ENCODE measurements at regions not wholly inside any gene's neighbourhood (a gene's known extent, or its start where the extent isn't known, plus 50 kb on each side); places are given as distances from the start of the nearest gene placed in this dataset.
"Not testable (repeated sequence)": the region's sequence is repeated elsewhere in the genome, so short reads cannot be mapped to it uniquely, and the experiment has no call there.

GRCh38 chr10:108600511-108600910 is 1322.8 kb downstream of the XPNPEP1 start:
- dilution Hi-C loops (cut with HindIII; ENCODE audit: low sequenced_read_pairs, unreplicated experiment); H3K9me1 ChIP-seq (ENCODE audit: insufficient read depth, low read length); H2BK20ac ChIP-seq (ENCODE audit: low read depth, low read length); H4K91ac ChIP-seq (ENCODE audit: insufficient read depth, low read depth, low read length); H3K79me1 ChIP-seq (ENCODE audit: low read depth in 1 of 2, low read length in 2 of 2); H3K9ac ChIP-seq (ENCODE audit: low read depth, low read length); H3K27ac ChIP-seq (ENCODE audit: insufficient read depth, low read length); H3K18ac ChIP-seq (ENCODE audit: low read depth, low read length); H3K27me3 ChIP-seq (ENCODE audit: control insufficient read depth, insufficient read depth, low read length); H4K8ac ChIP-seq (ENCODE audit: low read depth in 2 of 2, low read length in 2 of 2); H2AK9ac ChIP-seq (replicated peaks; ENCODE audit: low read depth, low read length, poor library complexity); H3K9me3 ChIP-seq (ENCODE audit: control insufficient read depth, insufficient read depth, low read length); H3K4me3 ChIP-seq (ENCODE audit: insufficient read depth, low read depth, low read length); H3K23ac ChIP-seq (ENCODE audit: low read depth, low read length); H2AK5ac ChIP-seq (ENCODE audit: low read depth, low read length); H2BK15ac ChIP-seq (ENCODE audit: low read depth, low read length); H2BK5ac ChIP-seq (ENCODE audit: low read depth, low read length, poor library complexity, severe bottlenecking); intact Hi-C loops (cut with micrococcal nuclease); H4K20me1 ChIP-seq (ENCODE audit: insufficient read depth, low read length); H2BK120ac ChIP-seq (ENCODE audit: low read depth, low read length); BruUV-seq (replicated peaks); H3K56ac ChIP-seq (ENCODE audit: extremely low read depth, insufficient read depth, low read length); H3K4me1 ChIP-seq (ENCODE audit: control insufficient read depth, insufficient read depth, low read length); H3K14ac ChIP-seq (replicated peaks; ENCODE audit: low read depth, low read length); H3K36me3 ChIP-seq (ENCODE audit: control insufficient read depth, insufficient read depth, low read length); H4K5ac ChIP-seq (ENCODE audit: low read depth, low read length); H2AFZ ChIP-seq (replicated peaks; ENCODE audit: low read length, poor library complexity); H3K4me2 ChIP-seq (ENCODE audit: low read depth, low read length); in situ Hi-C loops (cut with MboI; ENCODE audit: low sequenced_read_pairs); POLR2A ChIA-PET (ENCODE audit: unreplicated experiment); ATAC-seq (ENCODE audit: low read depth); H3K4ac ChIP-seq (ENCODE audit: low read depth, low read length); DNase-seq; CTCF ChIA-PET: not testable (repeated sequence)
- no CpG with 5 or more reads among the region's 4 CpGs for WGBS, 2 experiments (ENCODE audit: extremely low coverage in 2 of 2, insufficient read length in 1 of 2)

- ATAC-seq (ENCODE audit: low read depth); intact Hi-C loops (cut with micrococcal nuclease); H2BK5ac ChIP-seq (ENCODE audit: low read depth, low read length, poor library complexity, severe bottlenecking); H3K36me3 ChIP-seq (ENCODE audit: control insufficient read depth, insufficient read depth, low read length); POLR2A ChIA-PET (ENCODE audit: unreplicated experiment); H3K23ac ChIP-seq (ENCODE audit: low read depth, low read length); CTCF ChIA-PET; H2AK9ac ChIP-seq (replicated peaks; ENCODE audit: low read depth, low read length, poor library complexity); H3K14ac ChIP-seq (replicated peaks; ENCODE audit: low read depth, low read length); H3K9me1 ChIP-seq (ENCODE audit: insufficient read depth, low read length); H4K8ac ChIP-seq (ENCODE audit: low read depth in 2 of 2, low read length in 2 of 2); H3K4me2 ChIP-seq (ENCODE audit: low read depth, low read length); dilution Hi-C loops (cut with HindIII; ENCODE audit: low sequenced_read_pairs, unreplicated experiment); H3K4me3 ChIP-seq (ENCODE audit: insufficient read depth, low read depth, low read length); H2BK15ac ChIP-seq (ENCODE audit: low read depth, low read length); H3K27me3 ChIP-seq (ENCODE audit: control insufficient read depth, insufficient read depth, low read length); H3K27ac ChIP-seq (ENCODE audit: insufficient read depth, low read length); H3K56ac ChIP-seq (ENCODE audit: extremely low read depth, insufficient read depth, low read length); H3K79me1 ChIP-seq (ENCODE audit: low read depth in 1 of 2, low read length in 2 of 2); H2AFZ ChIP-seq (replicated peaks; ENCODE audit: low read length, poor library complexity); H3K18ac ChIP-seq (ENCODE audit: low read depth, low read length); H2BK120ac ChIP-seq (ENCODE audit: low read depth, low read length); H3K9me3 ChIP-seq (ENCODE audit: control insufficient read depth, insufficient read depth, low read length); in situ Hi-C loops (cut with MboI; ENCODE audit: low sequenced_read_pairs); H3K4ac ChIP-seq (ENCODE audit: low read depth, low read length); BruUV-seq (replicated peaks); H3K4me1 ChIP-seq (ENCODE audit: control insufficient read depth, insufficient read depth, low read length); H4K20me1 ChIP-seq (ENCODE audit: insufficient read depth, low read length); H4K5ac ChIP-seq (ENCODE audit: low read depth, low read length); H3K9ac ChIP-seq (ENCODE audit: low read depth, low read length); H2BK20ac ChIP-seq (ENCODE audit: low read depth, low read length); H2AK5ac ChIP-seq (ENCODE audit: low read depth, low read length); H4K91ac ChIP-seq (ENCODE audit: insufficient read depth, low read depth, low read length); DNase-seq: not testable (repeated sequence)
- WGBS, 2 experiments (ENCODE audit: extremely low coverage in 2 of 2, insufficient read length in 1 of 2): 52% methylated on average over 3 of the region's 11 CpGs; no CpG with 5 or more reads in 1 of the 2 experiments
Observed at GRCh38 chr10:108599317-108599716, 1324.0 kb downstream of the XPNPEP1 start.

Data from IMR-90 (cell line).